ENCODE measurements at regions not wholly inside any gene's neighbourhood (a gene's known extent, or its start where the extent isn't known, plus 50 kb on each side); places are given as distances from the start of the nearest gene placed in this dataset.
"Not testable (repeated sequence)": the region's sequence is repeated elsewhere in the genome, so short reads cannot be mapped to it uniquely, and the experiment has no call there.

- Histone ChIP-seq H3K9me2 (replicated peaks; ENCODE audit: insufficient read depth, low read length) (no peaks in the 10 kb centered on the region), H3K27ac (ENCODE audit: low read length) (no peak overlapping the region), H4K20me1 (ENCODE audit: insufficient read depth, low read length) (no peaks in the 10 kb centered on the region), H3K27me3 (replicated peaks; ENCODE audit: insufficient read depth, low read length) (no peaks in the 10 kb centered on the region), H3K79me2 (ENCODE audit: low read length) (no peaks in the 10 kb centered on the region), H3K4me2 (ENCODE audit: low read depth, low read length) (no peak overlapping the region), H3K9me3 (replicated peaks; ENCODE audit: insufficient read depth, low read length) (no peaks in the 10 kb centered on the region), H2AFZ (ENCODE audit: low read length) (no peak overlapping the region), H3K9ac (ENCODE audit: low read length) (no peak overlapping the region), H3F3A (ENCODE audit: insufficient read depth, low read length) (no peaks in the 10 kb centered on the region), H3K4me1 (ENCODE audit: low read length) (peaks cover 6% of the 10 kb centered on the region), H3K36me3 (replicated peaks; ENCODE audit: insufficient read depth, low read length) (no peaks in the 10 kb centered on the region), H3K4me3 (ENCODE audit: low read length) (no peak overlapping the region)
- TF ChIP-seq EZH2 (optimal IDR thresholded peaks at IDR 0.05; ENCODE audit: low read depth, low read length) (no peak), CTCF (IDR thresholded peaks at IDR 0.05; ENCODE audit: low read length) (no peak), EZH2phosphoT487 (IDR thresholded peaks at IDR 0.05; ENCODE audit: low read length) (no peak)
- DNase-seq, result no peak
Observed at GRCh38 chr1:232570007-232570406, 59.9 kb downstream of the SIPA1L2 start.

GRCh38 chr1:232569554-232569921 is 60.4 kb downstream of the SIPA1L2 start:
- H3K79me2 ChIP-seq (ENCODE audit: low read length); H3K4me3 ChIP-seq (ENCODE audit: low read length); DNase-seq; H3K9ac ChIP-seq (ENCODE audit: low read length); H3K27me3 ChIP-seq (replicated peaks; ENCODE audit: insufficient read depth, low read length); H3K27ac ChIP-seq (ENCODE audit: low read length); H3K36me3 ChIP-seq (replicated peaks; ENCODE audit: insufficient read depth, low read length); H3K9me2 ChIP-seq (replicated peaks; ENCODE audit: insufficient read depth, low read length); H2AFZ ChIP-seq (ENCODE audit: low read length); H3K4me1 ChIP-seq (ENCODE audit: low read length); H3K9me3 ChIP-seq (replicated peaks; ENCODE audit: insufficient read depth, low read length); H3K4me2 ChIP-seq (ENCODE audit: low read depth, low read length); H4K20me1 ChIP-seq (ENCODE audit: insufficient read depth, low read length); H3F3A ChIP-seq (ENCODE audit: insufficient read depth, low read length): not testable (repeated sequence)

GRCh38 chr1:232568906-232569553 is 60.9 kb downstream of the SIPA1L2 start:
- Histone ChIP-seq H4K20me1 (ENCODE audit: insufficient read depth, low read length) (no peaks in the 10 kb centered on the region), H3K4me2 (ENCODE audit: low read depth, low read length) (no peak overlapping the region), H2AFZ (ENCODE audit: low read length) (no peak overlapping the region), H3K27me3 (replicated peaks; ENCODE audit: insufficient read depth, low read length) (no peaks in the 10 kb centered on the region), H3K4me3 (ENCODE audit: low read length) (no peak overlapping the region), H3K4me1 (ENCODE audit: low read length) (peaks cover 7% of the 10 kb centered on the region), H3K9ac (ENCODE audit: low read length) (no peak overlapping the region), H3K27ac (ENCODE audit: low read length) (no peak overlapping the region), H3K36me3 (replicated peaks; ENCODE audit: insufficient read depth, low read length) (no peaks in the 10 kb centered on the region), H3K79me2 (ENCODE audit: low read length) (no peaks in the 10 kb centered on the region), H3F3A (ENCODE audit: insufficient read depth, low read length) (no peaks in the 10 kb centered on the region), H3K9me3 (replicated peaks; ENCODE audit: insufficient read depth, low read length) (no peaks in the 10 kb centered on the region), H3K9me2 (replicated peaks; ENCODE audit: insufficient read depth, low read length) (no peaks in the 10 kb centered on the region)
- DNase-seq, result no peak
- TF ChIP-seq CTCF (IDR thresholded peaks at IDR 0.05; ENCODE audit: low read length) (no peak), EZH2 (optimal IDR thresholded peaks at IDR 0.05; ENCODE audit: low read depth, low read length) (no peak), EZH2phosphoT487 (IDR thresholded peaks at IDR 0.05; ENCODE audit: low read length) (no peak)

- no peaks in the 10 kb centered on the region for H4K20me1 ChIP-seq (ENCODE audit: insufficient read depth, low read length)
- no peak overlapping the region for H3K27ac ChIP-seq (ENCODE audit: low read length)
- H3K4me3 ChIP-seq (ENCODE audit: low read length), result no peak overlapping the region
- H3F3A ChIP-seq (ENCODE audit: insufficient read depth, low read length), result no peaks in the 10 kb centered on the region
- DNase-seq, result no peak
- H2AFZ ChIP-seq (ENCODE audit: low read length), result no peak overlapping the region
- TF ChIP-seq EZH2phosphoT487 (IDR thresholded peaks at IDR 0.05; ENCODE audit: low read length) (no peak), EZH2 (optimal IDR thresholded peaks at IDR 0.05; ENCODE audit: low read depth, low read length) (no peak), CTCF (IDR thresholded peaks at IDR 0.05; ENCODE audit: low read length) (no peak)
- no peak overlapping the region for H3K4me2 ChIP-seq (ENCODE audit: low read depth, low read length)
- peaks cover 7% of the 10 kb centered on the region for H3K4me1 ChIP-seq (ENCODE audit: low read length)
- no peaks in the 10 kb centered on the region for H3K9me3 ChIP-seq (replicated peaks; ENCODE audit: insufficient read depth, low read length)
- H3K27me3 ChIP-seq (replicated peaks; ENCODE audit: insufficient read depth, low read length), result no peaks in the 10 kb centered on the region
- no peaks in the 10 kb centered on the region for H3K79me2 ChIP-seq (ENCODE audit: low read length)
- no peak overlapping the region for H3K9ac ChIP-seq (ENCODE audit: low read length)
- no peaks in the 10 kb centered on the region for H3K9me2 ChIP-seq (replicated peaks; ENCODE audit: insufficient read depth, low read length)
- H3K36me3 ChIP-seq (replicated peaks; ENCODE audit: insufficient read depth, low read length), result no peaks in the 10 kb centered on the region
Observed at GRCh38 chr1:232568331-232568852, 61.5 kb downstream of the SIPA1L2 start.
